NB4 (cell line): ENCODE measurements at regions not wholly inside any gene's neighbourhood (a gene's known extent, or its start where the extent isn't known, plus 50 kb on each side); places are given as distances from the start of the nearest gene placed in this dataset.

Experiments used
- CTCF ChIP-seq: IDR thresholded peaks from one replicate; pipeline ENCODE4 v1.5.1; 2012; ENCODE audit warnings: low read depth, low read length
- MYC ChIP-seq: IDR thresholded peaks from 2 replicates; pipeline ENCODE4 v1.6.1; 2011; ENCODE audit warnings: low read depth, low read length
- POLR2A ChIP-seq: IDR thresholded peaks from 2 replicates; pipeline ENCODE4 v1.6.1; 2011; ENCODE audit warnings: mild to moderate bottlenecking; ENCODE audit not compliant: insufficient read length; ENCODE audit errors: extremely low read depth
- TF ChIP-seq, protein P1 (sequence below): IDR thresholded peaks from 2 replicates; pipeline ENCODE4 v1.6.1; 2011; ENCODE audit warnings: low read depth, low read length

GRCh38 chr13:84413016-84413415 is 530.7 kb upstream of the SLITRK1 start:
- TF ChIP-seq POLR2A (no peak), CTCF (no peak), MYC (no peak)
- TF ChIP-seq, protein P1, sequence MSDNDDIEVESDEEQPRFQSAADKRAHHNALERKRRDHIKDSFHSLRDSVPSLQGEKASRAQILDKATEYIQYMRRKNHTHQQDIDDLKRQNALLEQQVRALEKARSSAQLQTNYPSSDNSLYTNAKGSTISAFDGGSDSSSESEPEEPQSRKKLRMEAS = no peak
